ENCODE measurements at regions not wholly inside any gene's neighbourhood (a gene's known extent, or its start where the extent isn't known, plus 50 kb on each side); places are given as distances from the start of the nearest gene placed in this dataset.

DNA sequence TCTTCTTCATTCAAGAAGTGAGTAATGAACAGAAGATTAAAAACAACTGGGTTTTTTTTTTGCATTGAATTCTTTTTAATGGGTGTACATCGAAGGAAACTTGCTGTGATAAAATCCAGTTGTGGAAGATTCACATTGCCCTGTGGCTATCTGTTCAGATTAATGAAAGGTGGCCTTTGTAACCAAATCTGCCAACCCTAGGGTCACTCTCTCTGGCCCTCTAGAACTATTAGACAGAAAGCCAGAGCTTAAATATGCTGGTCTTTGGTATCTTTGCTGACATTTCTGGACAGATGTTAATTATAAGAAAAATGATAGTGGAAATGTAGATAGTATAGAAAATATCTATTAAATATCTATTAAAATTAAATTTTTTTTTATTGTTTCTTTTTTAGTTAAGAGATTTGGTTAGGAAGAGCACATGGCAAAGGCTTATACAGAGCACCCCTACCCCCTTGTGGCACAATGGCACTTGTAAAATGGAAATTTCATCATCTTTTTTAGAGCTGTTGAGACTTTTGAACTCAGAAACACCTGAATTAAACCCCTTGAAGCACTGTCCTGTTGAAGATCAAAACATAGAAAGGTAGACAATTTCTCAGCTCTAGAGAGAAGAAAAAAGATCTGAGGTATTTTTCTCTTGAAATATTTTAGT lies 572.5 kb downstream of the PKHD1 start:
- TF ChIP-seq POLR2A (IDR thresholded peaks at IDR 0.05), result no peak
- TF ChIP-seq, protein P1, sequence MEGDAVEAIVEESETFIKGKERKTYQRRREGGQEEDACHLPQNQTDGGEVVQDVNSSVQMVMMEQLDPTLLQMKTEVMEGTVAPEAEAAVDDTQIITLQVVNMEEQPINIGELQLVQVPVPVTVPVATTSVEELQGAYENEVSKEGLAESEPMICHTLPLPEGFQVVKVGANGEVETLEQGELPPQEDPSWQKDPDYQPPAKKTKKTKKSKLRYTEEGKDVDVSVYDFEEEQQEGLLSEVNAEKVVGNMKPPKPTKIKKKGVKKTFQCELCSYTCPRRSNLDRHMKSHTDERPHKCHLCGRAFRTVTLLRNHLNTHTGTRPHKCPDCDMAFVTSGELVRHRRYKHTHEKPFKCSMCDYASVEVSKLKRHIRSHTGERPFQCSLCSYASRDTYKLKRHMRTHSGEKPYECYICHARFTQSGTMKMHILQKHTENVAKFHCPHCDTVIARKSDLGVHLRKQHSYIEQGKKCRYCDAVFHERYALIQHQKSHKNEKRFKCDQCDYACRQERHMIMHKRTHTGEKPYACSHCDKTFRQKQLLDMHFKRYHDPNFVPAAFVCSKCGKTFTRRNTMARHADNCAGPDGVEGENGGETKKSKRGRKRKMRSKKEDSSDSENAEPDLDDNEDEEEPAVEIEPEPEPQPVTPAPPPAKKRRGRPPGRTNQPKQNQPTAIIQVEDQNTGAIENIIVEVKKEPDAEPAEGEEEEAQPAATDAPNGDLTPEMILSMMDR (IDR thresholded peaks at IDR 0.05), result no peak
- no peak for TF ChIP-seq POLR2AphosphoS5 (IDR thresholded peaks at IDR 0.05; ENCODE audit: insufficient read depth in 1 of 2, low read depth in 1 of 2)
- Histone ChIP-seq H3K27me3 (no peaks in the 10 kb centered on the region), H3K4me1 (no peaks in the 10 kb centered on the region), H3K27ac (no peak overlapping the region), H3K9me3 (no peaks in the 10 kb centered on the region), H3K4me3 (no peak overlapping the region), H3K36me3 (no peaks in the 10 kb centered on the region)
- intact Hi-C loops (cut with DNase I), result no loop called here
- DNase-seq (ENCODE audit: extremely low spot score in 2 of 2), result no peak

DNA sequence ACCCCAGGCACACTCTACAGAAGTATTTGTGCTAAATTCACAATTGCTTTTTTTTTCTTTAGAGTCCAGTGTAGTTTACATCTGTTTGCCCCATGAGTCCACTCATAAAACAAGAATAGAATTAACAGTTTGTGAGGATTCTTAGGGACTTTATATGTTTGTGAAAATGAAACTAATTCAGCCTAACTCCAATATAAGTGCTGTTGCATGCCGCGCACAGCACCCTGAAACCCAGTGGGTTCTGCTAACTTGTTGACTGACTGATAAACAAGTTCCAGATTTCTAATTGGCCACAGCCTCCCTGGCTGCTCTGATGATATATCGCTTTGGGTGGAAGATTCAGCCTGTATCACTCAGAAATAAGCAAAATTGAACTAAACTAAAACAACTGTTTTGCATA lies 561.4 kb downstream of the PKHD1 start:
- Histone ChIP-seq H3K36me3 (no peaks in the 10 kb centered on the region), H3K27me3 (no peaks in the 10 kb centered on the region), H3K4me3 (no peak overlapping the region), H3K9me3 (no peaks in the 10 kb centered on the region), H3K4me1 (no peaks in the 10 kb centered on the region), H3K27ac (no peak overlapping the region)
- intact Hi-C loops (cut with DNase I), result no loop called here
- DNase-seq (ENCODE audit: extremely low spot score in 2 of 2), result no peak
- TF ChIP-seq POLR2A (IDR thresholded peaks at IDR 0.05) (no peak), POLR2AphosphoS5 (IDR thresholded peaks at IDR 0.05; ENCODE audit: insufficient read depth in 1 of 2, low read depth in 1 of 2) (no peak)
- TF ChIP-seq, protein P1 (IDR thresholded peaks at IDR 0.05), result no peak

DNA sequence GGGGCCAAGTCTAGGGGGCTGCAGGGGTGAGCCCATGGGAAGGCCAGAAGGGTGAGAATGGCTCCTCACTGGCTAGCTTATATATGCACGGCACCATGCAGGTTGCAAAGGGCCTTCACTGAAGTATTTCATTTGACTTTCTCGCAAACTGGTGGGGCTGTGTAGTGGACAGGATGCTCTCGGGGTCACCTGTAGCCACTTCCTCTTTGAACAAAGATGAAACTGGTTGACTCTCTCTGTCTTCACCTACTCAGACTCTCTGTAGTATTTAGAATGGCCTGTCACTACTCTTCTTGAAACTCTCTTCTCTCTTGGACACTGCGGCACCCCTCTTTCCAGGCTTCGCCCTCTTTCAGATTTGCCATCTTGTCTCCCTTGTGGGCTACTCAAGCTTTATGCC lies 560.5 kb downstream of the PKHD1 start:
- Histone ChIP-seq H3K4me1 (no peaks in the 10 kb centered on the region), H3K9me3 (no peaks in the 10 kb centered on the region), H3K36me3 (no peaks in the 10 kb centered on the region), H3K27ac (no peak overlapping the region), H3K27me3 (no peaks in the 10 kb centered on the region), H3K4me3 (no peak overlapping the region)
- DNase-seq (ENCODE audit: extremely low spot score in 2 of 2), result no peak
- TF ChIP-seq POLR2A (IDR thresholded peaks at IDR 0.05) (no peak), POLR2AphosphoS5 (IDR thresholded peaks at IDR 0.05; ENCODE audit: insufficient read depth in 1 of 2, low read depth in 1 of 2) (no peak)
- TF ChIP-seq, protein P1 (IDR thresholded peaks at IDR 0.05), result no peak
- intact Hi-C loops (cut with DNase I), result no loop called here

DNA sequence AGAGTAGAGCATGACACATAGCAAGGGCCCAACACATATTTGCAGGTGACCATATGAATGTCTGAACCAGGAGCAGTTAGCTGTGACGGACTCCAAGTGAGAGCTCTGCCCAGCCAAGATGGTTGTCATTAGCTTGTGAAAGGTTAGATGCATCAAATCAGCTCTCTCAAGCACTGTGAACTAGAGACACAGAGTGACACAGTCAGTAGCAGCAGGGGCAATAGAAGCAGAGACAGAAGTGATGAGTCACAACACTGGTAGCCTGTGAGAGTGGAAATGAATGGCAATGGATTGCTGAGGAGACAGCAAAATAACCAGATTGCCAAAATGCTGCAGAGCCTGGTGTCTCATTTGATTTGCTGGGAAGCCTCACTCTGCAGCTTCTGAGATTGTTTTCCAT lies 558.9 kb downstream of the PKHD1 start:
- Histone ChIP-seq H3K27me3 (no peaks in the 10 kb centered on the region), H3K4me1 (no peaks in the 10 kb centered on the region), H3K9me3 (no peaks in the 10 kb centered on the region), H3K27ac (no peak overlapping the region), H3K36me3 (no peaks in the 10 kb centered on the region), H3K4me3 (no peak overlapping the region)
- DNase-seq (ENCODE audit: extremely low spot score in 2 of 2), result no peak
- intact Hi-C loops (cut with DNase I), result no loop called here
- TF ChIP-seq, protein P1 (IDR thresholded peaks at IDR 0.05), result no peak
- TF ChIP-seq POLR2A (IDR thresholded peaks at IDR 0.05) (no peak), POLR2AphosphoS5 (IDR thresholded peaks at IDR 0.05; ENCODE audit: insufficient read depth in 1 of 2, low read depth in 1 of 2) (no peak)

DNA sequence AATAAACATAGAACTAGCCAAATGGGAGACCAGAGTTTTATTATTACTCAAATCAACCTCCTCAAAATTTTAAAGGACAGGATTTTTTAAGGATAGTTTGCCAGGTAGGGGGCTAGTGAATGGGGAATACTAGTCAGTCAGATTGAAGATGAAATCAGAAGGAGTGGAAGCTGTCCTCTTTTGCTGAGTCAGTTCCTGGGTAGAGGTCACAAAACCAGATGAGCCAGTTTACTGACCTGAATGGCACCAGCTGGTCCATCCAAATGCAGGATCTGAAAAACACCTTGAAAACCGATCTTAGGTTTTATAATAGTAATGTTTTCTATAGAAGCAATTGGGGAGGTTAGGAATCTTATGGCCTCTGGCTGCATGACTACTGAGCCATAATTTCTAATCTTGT lies 558.2 kb downstream of the PKHD1 start:
- H3K4me1 ChIP-seq, result no peaks in the 10 kb centered on the region
- TF ChIP-seq, protein P1 (IDR thresholded peaks at IDR 0.05), result no peak
- TF ChIP-seq POLR2AphosphoS5 (IDR thresholded peaks at IDR 0.05; ENCODE audit: insufficient read depth in 1 of 2, low read depth in 1 of 2) (no peak), POLR2A (IDR thresholded peaks at IDR 0.05) (no peak)
- no peak overlapping the region for H3K27ac ChIP-seq
- H3K4me3 ChIP-seq, result no peak overlapping the region
- no peaks in the 10 kb centered on the region for H3K9me3 ChIP-seq
- intact Hi-C loops (cut with DNase I), result no loop called here
- no peaks in the 10 kb centered on the region for H3K36me3 ChIP-seq
- H3K27me3 ChIP-seq, result no peaks in the 10 kb centered on the region
- DNase-seq (ENCODE audit: extremely low spot score in 2 of 2), result no peak

All from vagina (tissue), 2 donors.